Activated T-cell treated with anti-CD3 and anti-CD28 coated beads for 4 hours (primary cell): ENCODE measurements at regions not wholly inside any gene's neighbourhood (a gene's known extent, or its start where the extent isn't known, plus 50 kb on each side); places are given as distances from the start of the nearest gene placed in this dataset.
"Not testable (repeated sequence)": the region's sequence is repeated elsewhere in the genome, so short reads cannot be mapped to it uniquely, and the experiment has no call there.

Experiments
- DNase-seq: peaks from one replicate; pipeline ENCODE4 v3.0.0-alpha.2; 2020

GRCh38 chr1:121443001-121443540 lies 258.3 kb downstream of the SRGAP2C start:
- no peak for DNase-seq

- DNase-seq = no peak
These were observed 259.3 kb downstream of the SRGAP2C start for GRCh38 chr1:121444096-121444495.

- DNase-seq = no peak
These were observed 260.9 kb downstream of the SRGAP2C start for GRCh38 chr1:121445679-121446078.

GRCh38 chr1:121447280-121447923 lies 262.6 kb downstream of the SRGAP2C start:
- not testable (repeated sequence) for DNase-seq

GRCh38 chr1:121448064-121448463 lies 263.3 kb downstream of the SRGAP2C start:
- DNase-seq = not testable (repeated sequence)

- DNase-seq = no peak
These were observed 264.1 kb downstream of the SRGAP2C start for GRCh38 chr1:121448851-121449250.

GRCh38 chr1:121452484-121452883 lies 267.7 kb downstream of the SRGAP2C start:
- no peak for DNase-seq

GRCh38 chr1:121458291-121459048 lies 273.7 kb downstream of the SRGAP2C start:
- no peak for DNase-seq

GRCh38 chr1:121459235-121459634 lies 274.5 kb downstream of the SRGAP2C start:
- no peak for DNase-seq

- DNase-seq = not testable (repeated sequence)
These were observed 284.6 kb downstream of the SRGAP2C start for GRCh38 chr1:121469395-121469794.

- DNase-seq = not testable (repeated sequence)
These were observed 285.6 kb downstream of the SRGAP2C start for GRCh38 chr1:121470401-121470800.

GRCh38 chr1:121471523-121471922 lies 286.7 kb downstream of the SRGAP2C start:
- no peak for DNase-seq

GRCh38 chr1:121472017-121472416 lies 287.2 kb downstream of the SRGAP2C start:
- DNase-seq = no peak

GRCh38 chr1:121483234-121483633 lies 298.5 kb downstream of the SRGAP2C start:
- no peak for DNase-seq

GRCh38 chr1:121483961-121484424 lies 299.2 kb downstream of the SRGAP2C start:
- no peak for DNase-seq

- not testable (repeated sequence) for DNase-seq
These were observed 310.0 kb downstream of the SRGAP2C start for GRCh38 chr1:121494796-121495195.

GRCh38 chr1:121511455-121511854 lies 326.7 kb downstream of the SRGAP2C start:
- not testable (repeated sequence) for DNase-seq

- not testable (repeated sequence) for DNase-seq
These were observed 327.1 kb downstream of the SRGAP2C start for GRCh38 chr1:121511876-121512275.

- DNase-seq = no peak
These were observed 330.5 kb downstream of the SRGAP2C start for GRCh38 chr1:121515235-121515634.

- DNase-seq = no peak
These were observed 331.6 kb downstream of the SRGAP2C start for GRCh38 chr1:121516234-121516967.

- no peak for DNase-seq
These were observed 332.9 kb downstream of the SRGAP2C start for GRCh38 chr1:121517586-121518230.

- no peak for DNase-seq
These were observed 333.9 kb downstream of the SRGAP2C start for GRCh38 chr1:121518726-121519041.
